DND-41 (cell line): ENCODE measurements at regions not wholly inside any gene's neighbourhood (a gene's known extent, or its start where the extent isn't known, plus 50 kb on each side); places are given as distances from the start of the nearest gene placed in this dataset.

ENCODE experiments used
- EZH2 ChIP-seq: IDR thresholded peaks from 3 replicates; pipeline ENCODE4 v1.6.1; 2012; ENCODE audit warnings: borderline replicate concordance, low read depth, mild to moderate bottlenecking, moderate library complexity, low read length, inconsistent platforms; ENCODE audit not compliant: severe bottlenecking
- TF ChIP-seq, protein P1 (sequence below): IDR thresholded peaks from 2 replicates; pipeline ENCODE4 v1.5.1; 2012; ENCODE audit warnings: borderline replicate concordance, low read length, moderate library complexity, mild to moderate bottlenecking; ENCODE audit not compliant: poor library complexity, severe bottlenecking; ENCODE audit errors: extremely low read depth

DNA sequence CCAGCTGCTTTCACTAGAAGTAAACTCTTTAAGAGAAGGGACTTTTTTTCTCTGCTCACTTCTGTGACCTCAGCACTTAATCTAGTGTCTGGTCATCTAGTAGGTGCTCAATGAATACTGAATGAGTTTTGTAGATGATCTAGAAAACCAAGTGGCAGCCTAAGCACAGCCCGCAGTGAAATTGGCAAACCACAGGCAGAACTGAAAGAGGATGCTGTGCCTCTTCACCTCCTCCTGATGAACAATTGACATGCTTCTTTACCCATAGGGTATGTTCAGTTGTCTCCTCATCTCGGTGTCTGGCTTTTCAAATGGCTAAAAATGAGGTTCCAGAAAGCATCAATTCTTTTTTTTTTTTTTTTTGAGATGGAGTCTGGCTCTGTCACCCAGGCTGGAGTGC is 399.5 kb downstream of the RMST start:
- TF ChIP-seq, protein P1, sequence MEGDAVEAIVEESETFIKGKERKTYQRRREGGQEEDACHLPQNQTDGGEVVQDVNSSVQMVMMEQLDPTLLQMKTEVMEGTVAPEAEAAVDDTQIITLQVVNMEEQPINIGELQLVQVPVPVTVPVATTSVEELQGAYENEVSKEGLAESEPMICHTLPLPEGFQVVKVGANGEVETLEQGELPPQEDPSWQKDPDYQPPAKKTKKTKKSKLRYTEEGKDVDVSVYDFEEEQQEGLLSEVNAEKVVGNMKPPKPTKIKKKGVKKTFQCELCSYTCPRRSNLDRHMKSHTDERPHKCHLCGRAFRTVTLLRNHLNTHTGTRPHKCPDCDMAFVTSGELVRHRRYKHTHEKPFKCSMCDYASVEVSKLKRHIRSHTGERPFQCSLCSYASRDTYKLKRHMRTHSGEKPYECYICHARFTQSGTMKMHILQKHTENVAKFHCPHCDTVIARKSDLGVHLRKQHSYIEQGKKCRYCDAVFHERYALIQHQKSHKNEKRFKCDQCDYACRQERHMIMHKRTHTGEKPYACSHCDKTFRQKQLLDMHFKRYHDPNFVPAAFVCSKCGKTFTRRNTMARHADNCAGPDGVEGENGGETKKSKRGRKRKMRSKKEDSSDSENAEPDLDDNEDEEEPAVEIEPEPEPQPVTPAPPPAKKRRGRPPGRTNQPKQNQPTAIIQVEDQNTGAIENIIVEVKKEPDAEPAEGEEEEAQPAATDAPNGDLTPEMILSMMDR = no peak
- TF ChIP-seq EZH2 = no peak
